A673 (cell line): ENCODE measurements at regions not wholly inside any gene's neighbourhood (a gene's known extent, or its start where the extent isn't known, plus 50 kb on each side); places are given as distances from the start of the nearest gene placed in this dataset.

Source experiments
- BruUV-seq: library from RNA; stranded (reverse); fragments of 400-500 nt; replicated peaks from 2 replicates; lab custom pipeline; 2021; lab: Mats Ljungman, UMichigan
- CTCF ChIA-PET: fragments of 300-600 bp; sonication (Branson Sonifier 250); formaldehyde crosslinking; loops from one replicate; lab custom pipeline; 2022; ENCODE audit warnings: antibody characterized with exemption; lab: Charles Lee
- POLR2A ChIA-PET: fragments of 300-600 bp; sonication (Branson Sonifier 250); formaldehyde crosslinking; loops from one replicate; lab custom pipeline; 2022; ENCODE audit warnings: antibody characterized with exemption; ENCODE audit not compliant: low non-redundant PET; lab: Charles Lee
- DNase-seq: peaks from one replicate; pipeline ENCODE4 v3.0.0-alpha.2; 2015; ENCODE audit warnings: low spot score
- H3K27ac ChIP-seq: fragments of 200-600 bp; sonication (generic); 2 replicates; pipeline ENCODE4 v1.5.1; 2016; ENCODE audit warnings: mixed run types, low read depth, mild to moderate bottlenecking, mixed read lengths, antibody characterized with exemption, low read length; ENCODE audit not compliant: poor library complexity, severe bottlenecking
- H3K27me3 ChIP-seq: fragments of 200-600 bp; sonication (generic); replicated peaks from 2 replicates; pipeline ENCODE4 v1.6.1; 2017; ENCODE audit warnings: mixed run types, low read depth, mild to moderate bottlenecking, mixed read lengths, antibody characterized with exemption, low read length; ENCODE audit not compliant: insufficient read depth, poor library complexity
- H3K36me3 ChIP-seq: fragments of 200-600 bp; sonication (generic); 2 replicates; pipeline ENCODE4 v1.6.1; 2016; ENCODE audit warnings: mixed run types, mild to moderate bottlenecking, mixed read lengths, antibody characterized with exemption, low read length; ENCODE audit not compliant: insufficient read depth, poor library complexity, severe bottlenecking
- H3K4me1 ChIP-seq: fragments of 200-600 bp; sonication (generic); 2 replicates; pipeline ENCODE4 v1.6.1; 2017; ENCODE audit warnings: mixed run types, mild to moderate bottlenecking, mixed read lengths, antibody characterized with exemption, low read length; ENCODE audit not compliant: insufficient read depth, poor library complexity, severe bottlenecking
- H3K4me3 ChIP-seq: fragments of 200-600 bp; sonication (generic); 2 replicates; pipeline ENCODE4 v1.5.1; 2016; ENCODE audit warnings: low read depth, mixed run types, mild to moderate bottlenecking, mixed read lengths, low read length; ENCODE audit not compliant: poor library complexity, severe bottlenecking
- H3K9me3 ChIP-seq: fragments of 200-600 bp; sonication (generic); 2 replicates; pipeline ENCODE4 v1.6.1; 2016; ENCODE audit warnings: mixed run types, low read depth, mild to moderate bottlenecking, mixed read lengths, antibody characterized with exemption, low read length; ENCODE audit not compliant: poor library complexity, severe bottlenecking
- CTCF ChIP-seq: fragments of 300-800, 200-600 bp; sonication (generic); conservative IDR thresholded peaks from 2 replicates; pipeline ENCODE4 v1.5.1; 2017; ENCODE audit warnings: low read depth, mild to moderate bottlenecking, antibody characterized with exemption, low read length, moderate library complexity, mixed read lengths
- EZH2 ChIP-seq: fragments of 200-600 bp; sonication (generic); IDR thresholded peaks from 2 replicates; pipeline ENCODE4 v1.6.1; 2017; ENCODE audit warnings: borderline replicate concordance, low read depth, mild to moderate bottlenecking, mixed read lengths, antibody characterized with exemption, low read length; ENCODE audit not compliant: poor library complexity, severe bottlenecking
- intact Hi-C: fragments of 100-400 bp; cut with micrococcal nuclease; formaldehyde crosslinking; loops from one replicate; pipeline ENCODE4 v1.10.0; 2022; ENCODE audit not compliant: unreplicated experiment

GRCh38 chr5:130981663-130982062, 183.4 kb downstream of the HINT1 start:
- DNase-seq, result no peak
- ChIA-PET POLR2A (no interaction called here), CTCF (no interaction called here)
- Histone ChIP-seq H3K27ac (no peak overlapping the region), H3K27me3 (no peaks in the 10 kb centered on the region), H3K9me3 (no peaks in the 10 kb centered on the region), H3K4me1 (no peaks in the 10 kb centered on the region), H3K4me3 (no peak overlapping the region), H3K36me3 (no peaks in the 10 kb centered on the region)
- no peak for TF ChIP-seq EZH2
- TF ChIP-seq CTCF, result no peak
- intact Hi-C loops, result no loop called here
- no TSS peak for BruUV-seq

GRCh38 chr5:130978475-130978874, 186.6 kb downstream of the HINT1 start:
- H3K4me3 ChIP-seq, result no peak overlapping the region
- ChIA-PET POLR2A (no interaction called here), CTCF (no interaction called here)
- no peaks in the 10 kb centered on the region for H3K27me3 ChIP-seq
- no peaks in the 10 kb centered on the region for H3K36me3 ChIP-seq
- no peak for TF ChIP-seq CTCF
- no peak for TF ChIP-seq EZH2
- intact Hi-C loops, result loop anchor here (5.0 kb wide), 1 partner anchor 51 kb away; no protein-coding TSS in a partner anchor
- no peak for DNase-seq
- H3K27ac ChIP-seq, result no peak overlapping the region
- BruUV-seq, result no TSS peak
- no peaks in the 10 kb centered on the region for H3K9me3 ChIP-seq
- H3K4me1 ChIP-seq, result no peaks in the 10 kb centered on the region

GRCh38 chr5:130976493-130976892, 188.6 kb downstream of the HINT1 start:
- no peaks in the 10 kb centered on the region for H3K36me3 ChIP-seq
- no peak for DNase-seq
- no peaks in the 10 kb centered on the region for H3K27me3 ChIP-seq
- H3K4me1 ChIP-seq, result no peaks in the 10 kb centered on the region
- H3K9me3 ChIP-seq, result no peaks in the 10 kb centered on the region
- intact Hi-C loops, result loop anchor here (5.0 kb wide), 1 partner anchor 49 kb away; no protein-coding TSS in a partner anchor
- ChIA-PET POLR2A (no interaction called here), CTCF (no interaction called here)
- H3K27ac ChIP-seq, result no peak overlapping the region
- TF ChIP-seq EZH2 (no peak), CTCF (no peak)
- H3K4me3 ChIP-seq, result no peak overlapping the region
- no TSS peak for BruUV-seq
